Right atrium auricular region (tissue), 2 donors: ENCODE measurements at regions not wholly inside any gene's neighbourhood (a gene's known extent, or its start where the extent isn't known, plus 50 kb on each side); places are given as distances from the start of the nearest gene placed in this dataset.

Source experiments
- DNase-seq: peaks from one replicate; pipeline ENCODE4 v3.0.0-alpha.2; 2019; ENCODE audit warnings: low spot score
- H3K27ac ChIP-seq, 2 donors: fragments of 200-600 bp; sonication (generic); 1 replicate in 1 of 2; 2 replicates in 1 of 2; pipeline ENCODE4 v1.5.1; 2016 to 2019
- H3K27me3 ChIP-seq, 2 donors: fragments of 200-600 bp; sonication (generic); one replicate each; pipeline versions ENCODE4 v1.5.1 to v1.6.0; 2017 to 2019
- H3K36me3 ChIP-seq: fragments of 200-600 bp; sonication (generic); one replicate; pipeline ENCODE4 v1.5.1; 2016
- H3K4me1 ChIP-seq, 2 donors: fragments of 200-600 bp; sonication (generic); one replicate each; pipeline versions ENCODE4 v1.5.1 to v1.6.0; 2017 to 2019
- H3K4me3 ChIP-seq, 2 donors: fragments of 200-600 bp; sonication (generic); 1 replicate in 1 of 2; 2 replicates in 1 of 2; pipeline ENCODE4 v1.5.1; 2017 to 2019; ENCODE audit warnings: mild to moderate bottlenecking in 1 of 2, moderate library complexity in 1 of 2
- H3K9me3 ChIP-seq, 2 donors: fragments of 200-600 bp; sonication (generic); one replicate each; pipeline ENCODE4 v1.5.1; 2019
- CTCF ChIP-seq, 2 donors: fragments of 200-600 bp; sonication (generic); IDR thresholded peaks; one replicate each; pipeline ENCODE4 v1.5.1; 2019; ENCODE audit warnings: antibody characterized with exemption in 2 of 2

GRCh38 chr11:134737563-134738510 is 325.8 kb upstream of the B3GAT1 start:
- H3K4me3 ChIP-seq, result no peak overlapping the region
- no peak overlapping the region for H3K27ac ChIP-seq
- no peaks in the 10 kb centered on the region for H3K36me3 ChIP-seq
- no peak for DNase-seq
- H3K9me3 ChIP-seq, result no peaks in the 10 kb centered on the region
- H3K4me1 ChIP-seq, result peaks cover 0 to 7% of the 10 kb centered on the region in 2 donors
- TF ChIP-seq CTCF (IDR thresholded peaks at IDR 0.05), result no peak
- no peaks in the 10 kb centered on the region for H3K27me3 ChIP-seq

GRCh38 chr11:134736251-134736947 is 324.4 kb upstream of the B3GAT1 start:
- Histone ChIP-seq H3K4me1 (no peaks in the 10 kb centered on the region), H3K4me3 (no peak overlapping the region), H3K27me3 (no peaks in the 10 kb centered on the region), H3K27ac (no peak overlapping the region), H3K36me3 (no peaks in the 10 kb centered on the region), H3K9me3 (no peaks in the 10 kb centered on the region)
- no peak for DNase-seq
- TF ChIP-seq CTCF (IDR thresholded peaks at IDR 0.05), result no peak

GRCh38 chr11:134734894-134735293 is 322.9 kb upstream of the B3GAT1 start:
- no peak for DNase-seq
- Histone ChIP-seq H3K36me3 (no peaks in the 10 kb centered on the region), H3K9me3 (no peaks in the 10 kb centered on the region), H3K27me3 (no peaks in the 10 kb centered on the region), H3K27ac (no peak overlapping the region), H3K4me1 (no peaks in the 10 kb centered on the region), H3K4me3 (no peak overlapping the region)
- TF ChIP-seq CTCF (IDR thresholded peaks at IDR 0.05), result no peak

GRCh38 chr11:134734141-134734845 is 322.3 kb upstream of the B3GAT1 start:
- H3K4me1 ChIP-seq, result no peaks in the 10 kb centered on the region
- no peak for TF ChIP-seq CTCF (IDR thresholded peaks at IDR 0.05)
- no peaks in the 10 kb centered on the region for H3K36me3 ChIP-seq
- no peak overlapping the region for H3K4me3 ChIP-seq
- no peaks in the 10 kb centered on the region for H3K9me3 ChIP-seq
- no peak for DNase-seq
- H3K27ac ChIP-seq, result no peak overlapping the region
- H3K27me3 ChIP-seq, result no peaks in the 10 kb centered on the region

DNA sequence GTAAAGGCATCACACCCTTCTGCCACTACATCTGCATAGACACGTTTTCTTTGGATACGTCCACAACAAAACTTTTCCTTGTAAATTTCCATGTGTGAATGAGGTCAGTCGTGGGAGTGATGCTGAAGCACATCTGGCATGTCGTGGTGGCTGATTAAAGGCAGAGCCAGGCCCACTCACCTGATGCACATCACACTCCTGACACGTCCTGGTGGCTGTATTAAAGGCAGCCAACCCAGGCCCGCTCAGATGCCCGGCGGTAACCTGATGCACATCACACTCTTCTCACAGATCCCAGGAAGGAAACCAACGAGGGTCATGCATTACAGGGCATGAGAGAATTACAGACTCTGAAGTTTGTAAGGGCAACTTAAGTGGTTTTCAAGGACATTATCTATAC is 321.6 kb upstream of the B3GAT1 start:
- DNase-seq, result no peak

More for the DNA sequence above, 321.6 kb upstream of the B3GAT1 start:
- Histone ChIP-seq H3K27ac (no peak overlapping the region), H3K36me3 (no peaks in the 10 kb centered on the region), H3K9me3 (no peaks in the 10 kb centered on the region), H3K4me3 (no peak overlapping the region), H3K4me1 (no peaks in the 10 kb centered on the region), H3K27me3 (no peaks in the 10 kb centered on the region)
- no peak for TF ChIP-seq CTCF (IDR thresholded peaks at IDR 0.05)
